Coronary artery (tissue), 2 donors: ENCODE measurements at regions not wholly inside any gene's neighbourhood (a gene's known extent, or its start where the extent isn't known, plus 50 kb on each side); places are given as distances from the start of the nearest gene placed in this dataset.
A peak's percentile ranks its signal among the peaks of the same experiment; 100 is the strongest.

ENCODE experiments used
- DNase-seq: peaks from one replicate; pipeline ENCODE4 v3.0.0-alpha.2; 2017; ENCODE audit warnings: low spot score
- H3K27ac ChIP-seq, 2 donors: fragments of 200-600 bp; sonication (generic); one replicate each; pipeline ENCODE4 v1.5.1; 2016 to 2019
- H3K4me3 ChIP-seq: fragments of 200-600 bp; sonication (generic); 2 replicates; pipeline ENCODE4 v1.5.1; 2016; ENCODE audit warnings: mild to moderate bottlenecking, moderate library complexity
- CTCF ChIP-seq: fragments of 200-600 bp; sonication (generic); IDR thresholded peaks from one replicate; pipeline ENCODE4 v1.5.1; 2019; ENCODE audit warnings: antibody characterized with exemption

GRCh38 chr15:93454788-93455187, 365.8 kb upstream of the RGMA start:
- H3K27ac ChIP-seq: no peak overlapping the region
- H3K4me3 ChIP-seq: no peak overlapping the region
- no peak for DNase-seq
- no peak for TF ChIP-seq CTCF

GRCh38 chr15:93452537-93453211, 363.7 kb upstream of the RGMA start:
- TF ChIP-seq CTCF: no peak
- Histone ChIP-seq H3K4me3 (no peak overlapping the region), H3K27ac (peak overlapping the region; percentile 20 to 68)
- no peak for DNase-seq

- Histone ChIP-seq H3K27ac (peak overlapping the region in 1 of 2 donors; percentile 59), H3K4me3 (no peak overlapping the region)
- no peak for DNase-seq
- TF ChIP-seq CTCF: no peak
Observed at GRCh38 chr15:93451822-93452221, 362.8 kb upstream of the RGMA start.

GRCh38 chr15:93451265-93451664, 362.3 kb upstream of the RGMA start:
- Histone ChIP-seq H3K27ac (no peak overlapping the region), H3K4me3 (no peak overlapping the region)
- no peak for DNase-seq
- no peak for TF ChIP-seq CTCF

GRCh38 chr15:93449798-93450197, 360.8 kb upstream of the RGMA start:
- no peak for DNase-seq
- Histone ChIP-seq H3K4me3 (no peak overlapping the region), H3K27ac (no peak overlapping the region)
- TF ChIP-seq CTCF: no peak

GRCh38 chr15:93438310-93438709, 349.3 kb upstream of the RGMA start:
- no peak for DNase-seq

More at GRCh38 chr15:93438310-93438709, 349.3 kb upstream of the RGMA start:
- no peak for TF ChIP-seq CTCF
- Histone ChIP-seq H3K27ac (no peak overlapping the region), H3K4me3 (no peak overlapping the region)
